B cell (primary cell): ENCODE measurements at regions not wholly inside any gene's neighbourhood (a gene's known extent, or its start where the extent isn't known, plus 50 kb on each side); places are given as distances from the start of the nearest gene placed in this dataset.

ENCODE experiments used
- ATAC-seq: fragments of 200-7000 bp; cut with Tn5 transposase; one replicate; pipeline ENCODE4 v1.10.0; 2021; ENCODE audit warnings: low read depth, mild to moderate bottlenecking, moderate number of reproducible peaks, moderate library complexity
- CTCF ChIA-PET: fragments of 350-600 bp; sonication (Branson Sonifier 250); formaldehyde crosslinking; loops from one replicate; lab custom pipeline; 2021; ENCODE audit warnings: antibody characterized with exemption, inconsistent platforms; lab: Charles Lee
- POLR2A ChIA-PET: fragments of 350-600 bp; sonication (Branson Sonifier 250); formaldehyde crosslinking; loops from one replicate; lab custom pipeline; 2021; ENCODE audit warnings: antibody characterized with exemption; lab: Charles Lee
- DNase-seq: peaks from one replicate; pipeline ENCODE4 v3.0.0; 2013
- H2AFZ ChIP-seq: 2 replicates; pipeline ENCODE4 v1.6.1; 2012; ENCODE audit warnings: mild to moderate bottlenecking, low read depth, low read length; ENCODE audit not compliant: insufficient read depth, poor library complexity, severe bottlenecking
- H3K27ac ChIP-seq, 2 donors: 1 replicate in 1 of 2; 2 replicates in 1 of 2; pipeline ENCODE4 v1.5.1; 2012 to 2013; ENCODE audit warnings: low read length in 2 of 2, mild to moderate bottlenecking in 2 of 2, moderate library complexity in 1 of 2
- H3K27me3 ChIP-seq, 4 experiments: fragments of 200-600 bp in 1 of 4; sonication (generic) in 1 of 4; replicated peaks in 1 of 4; 1 replicate in 2 of 4; 2 replicates in 2 of 4; pipeline versions ENCODE4 v1.6.1 to v1.7.0; 2013 to 2016; ENCODE audit warnings: low read length in 3 of 4, mild to moderate bottlenecking in 2 of 4, mixed read lengths in 1 of 4, moderate library complexity in 1 of 4; ENCODE audit not compliant: insufficient read depth in 4 of 4, control insufficient read depth in 3 of 4; ENCODE audit errors: control extremely low read depth in 1 of 4
- H3K36me3 ChIP-seq, 2 experiments: replicated peaks in 1 of 2; 1 replicate in 1 of 2; 2 replicates in 1 of 2; pipeline versions ENCODE4 v1.6.1 to v1.7.1; 2013; ENCODE audit warnings: low read length in 1 of 2; ENCODE audit not compliant: insufficient read depth in 2 of 2, control insufficient read depth in 1 of 2; ENCODE audit errors: control extremely low read depth in 1 of 2, extremely low read depth in 1 of 2
- H3K4me1 ChIP-seq, 2 donors: fragments of 200-600 bp in 1 of 2; sonication (generic) in 1 of 2; 1 replicate in 1 of 2; 2 replicates in 1 of 2; pipeline versions ENCODE4 v1.5.1 to v1.6.1; 2013 to 2017; ENCODE audit warnings: low read length in 2 of 2; ENCODE audit not compliant: control insufficient read depth in 2 of 2, insufficient read depth in 2 of 2
- H3K4me2 ChIP-seq: replicated peaks from 2 replicates; pipeline ENCODE3; 2012; ENCODE audit warnings: mild to moderate bottlenecking, low read depth, low read length; ENCODE audit not compliant: poor library complexity, severe bottlenecking
- H3K4me3 ChIP-seq, 5 experiments: fragments of 200-600 bp in 1 of 5; sonication (generic) in 1 of 5; 1 replicate in 3 of 5; 2 replicates in 2 of 5; pipeline versions ENCODE4 v1.5.1 to v1.7.0; 2011 to 2016; ENCODE audit warnings: low read length in 4 of 5, mild to moderate bottlenecking in 4 of 5, low read depth in 2 of 5, control low read depth in 1 of 5, moderate library complexity in 1 of 5; ENCODE audit not compliant: insufficient read depth in 1 of 5; ENCODE audit errors: control extremely low read depth in 1 of 5, extremely low read depth in 1 of 5
- H3K79me2 ChIP-seq: fragments of 200-600 bp; sonication (generic); one replicate; pipeline ENCODE4 v1.6.0; 2016; ENCODE audit warnings: low read length; ENCODE audit not compliant: control insufficient read depth, insufficient read depth
- H3K9ac ChIP-seq: fragments of 200-600 bp; sonication (generic); 2 replicates; pipeline ENCODE4 v1.6.1; 2017; ENCODE audit warnings: mild to moderate bottlenecking, low read length, moderate library complexity
- H3K9me3 ChIP-seq, 3 donors: one replicate each; pipeline versions ENCODE4 v1.6.1 to v1.7.1; 2013; ENCODE audit warnings: low read length in 2 of 3; ENCODE audit not compliant: control insufficient read depth in 2 of 3, insufficient read depth in 1 of 3; ENCODE audit errors: control extremely low read depth in 1 of 3
- H4K20me1 ChIP-seq: 2 replicates; pipeline ENCODE4 v1.6.0; 2012; ENCODE audit warnings: mild to moderate bottlenecking, low read length; ENCODE audit not compliant: insufficient read depth, control insufficient read depth, poor library complexity, severe bottlenecking
- H3K27ac Mint-ChIP-seq: one replicate; pipeline ENCODE4 v1.8.0; 2021; ENCODE audit warnings: mixed read lengths
- H3K27me3 Mint-ChIP-seq: one replicate; pipeline ENCODE4 v1.8.0; 2021; ENCODE audit warnings: mixed read lengths
- H3K4me1 Mint-ChIP-seq: one replicate; pipeline ENCODE4 v1.8.0; 2021; ENCODE audit warnings: mixed read lengths
- H3K4me3 Mint-ChIP-seq: one replicate; pipeline ENCODE4 v1.8.0; 2021; ENCODE audit warnings: mixed read lengths
- H3K9me3 Mint-ChIP-seq: one replicate; pipeline ENCODE4 v1.8.0; 2022; ENCODE audit warnings: mixed read lengths; ENCODE audit not compliant: insufficient read depth
- CTCF ChIP-seq: fragments of 200-600 bp; IDR thresholded peaks from one replicate; pipeline ENCODE4 v1.8.0; 2022; ENCODE audit warnings: antibody characterized with exemption, mild to moderate bottlenecking
- EZH2 ChIP-seq: IDR thresholded peaks from 2 replicates; pipeline ENCODE4 v1.6.1; 2012; ENCODE audit warnings: borderline replicate concordance, low read depth, mild to moderate bottlenecking, moderate library complexity, low read length; ENCODE audit not compliant: insufficient read depth, poor library complexity, severe bottlenecking
- WGBS: methylation state at CpG from one replicate; pipeline ENCODE4 v1.1.5; 2013; ENCODE audit warnings: missing lambda C conversion rate; ENCODE audit not compliant: insufficient coverage; 5-methylcytosine and 5-hydroxymethylcytosine counted together
- intact Hi-C: fragments of 100-400 bp; cut with micrococcal nuclease; formaldehyde crosslinking; loops from one replicate; pipeline ENCODE4 v1.10.0; 2022

- no peak for TF ChIP-seq CTCF
- no peak for TF ChIP-seq EZH2
- ChIA-PET CTCF (interaction anchor here (1.0 to 1.4 kb wide), 2 partner anchors 65 to 292 kb away, joined by 3 read pairs; no protein-coding TSS in a partner anchor), POLR2A (no interaction called here)
- no peaks in the 10 kb centered on the region for H3K79me2 ChIP-seq
- DNase-seq (no peak), ATAC-seq (no peak)
- Mint-ChIP-seq H3K4me3 (no peak overlapping the region), H3K27ac (no peak overlapping the region), H3K27me3 (peaks cover 3% of the 10 kb centered on the region), H3K4me1 (no peaks in the 10 kb centered on the region), H3K9me3 (no peaks in the 10 kb centered on the region)
- intact Hi-C loops, result no loop called here
- no peaks in the 10 kb centered on the region for H3K36me3 ChIP-seq
- H2AFZ ChIP-seq, result no peak overlapping the region
- peaks cover 0 to 3% (median under 1%) of the 10 kb centered on the region in 4 experiments for H3K27me3 ChIP-seq
- H3K9me3 ChIP-seq, result no peaks in the 10 kb centered on the region
- no peak overlapping the region for H3K9ac ChIP-seq
- no peaks in the 10 kb centered on the region for H4K20me1 ChIP-seq
- H3K4me3 ChIP-seq, result no peak overlapping the region
- H3K4me2 ChIP-seq, result no peak overlapping the region
- 64% methylated on average over 1 of the region's 3 CpGs for WGBS
- H3K4me1 ChIP-seq, result no peaks in the 10 kb centered on the region
- H3K27ac ChIP-seq, result no peak overlapping the region
These were observed 65.7 kb upstream of the LYRM9 start for GRCh38 chr17:27958708-27959381.

GRCh38 chr17:27959382-27959709 is 66.2 kb upstream of the LYRM9 start:
- ATAC-seq, result no peak
- intact Hi-C loops, result no loop called here

More at GRCh38 chr17:27959382-27959709, 66.2 kb upstream of the LYRM9 start:
- H3K27me3 Mint-ChIP-seq, result peaks cover 3% of the 10 kb centered on the region
- Histone ChIP-seq H3K9ac (no peak overlapping the region), H3K4me2 (no peak overlapping the region), H2AFZ (no peak overlapping the region), H3K27ac (no peak overlapping the region), H3K4me1 (no peaks in the 10 kb centered on the region), H3K9me3 (no peaks in the 10 kb centered on the region), H3K4me3 (no peak overlapping the region), H3K27me3 (peaks cover 0 to 2% (median 0%) of the 10 kb centered on the region in 4 experiments), H3K36me3 (no peaks in the 10 kb centered on the region), H3K79me2 (no peaks in the 10 kb centered on the region), H4K20me1 (no peaks in the 10 kb centered on the region)
- no peak overlapping the region for H3K4me3 Mint-ChIP-seq
- CTCF ChIA-PET, result interaction anchor here (0.6 to 1.4 kb wide), 3 partner anchors 66 to 582 kb away, joined by 3 read pairs; no protein-coding TSS in a partner anchor
- H3K9me3 Mint-ChIP-seq, result no peaks in the 10 kb centered on the region
- WGBS, result 94% methylated on average over 4 of the region's 5 CpGs
- POLR2A ChIA-PET, result no interaction called here
- H3K4me1 Mint-ChIP-seq, result no peaks in the 10 kb centered on the region
- TF ChIP-seq EZH2 (no peak), CTCF (no peak)
- DNase-seq, result no peak
- H3K27ac Mint-ChIP-seq, result no peak overlapping the region
